Calu3 (cell line): ENCODE measurements at regions not wholly inside any gene's neighbourhood (a gene's known extent, or its start where the extent isn't known, plus 50 kb on each side); places are given as distances from the start of the nearest gene placed in this dataset.

ENCODE experiments used
- BruUV-seq: library from RNA; stranded (reverse); fragments of 400-500 nt; replicated peaks from 2 replicates; lab custom pipeline; 2021; lab: Mats Ljungman, UMichigan
- CTCF ChIA-PET: fragments of 300-600 bp; sonication (Branson Sonifier 250); formaldehyde crosslinking; loops from one replicate; lab custom pipeline; 2022; ENCODE audit warnings: antibody characterized with exemption; lab: Charles Lee
- DNase-seq: peaks from one replicate; pipeline ENCODE4 v3.0.0; 2022
- H3K27ac Mint-ChIP-seq: one replicate; pipeline ENCODE4 v1.8.0; 2022; ENCODE audit warnings: mixed read lengths; ENCODE audit not compliant: unreplicated experiment
- H3K27me3 Mint-ChIP-seq: one replicate; pipeline ENCODE4 v1.8.0; 2022; ENCODE audit warnings: mixed read lengths; ENCODE audit not compliant: unreplicated experiment
- H3K36me3 Mint-ChIP-seq: one replicate; pipeline ENCODE4 v1.8.0; 2022; ENCODE audit warnings: mild to moderate bottlenecking, moderate library complexity, mixed read lengths; ENCODE audit not compliant: insufficient read depth, unreplicated experiment
- H3K4me1 Mint-ChIP-seq: one replicate; pipeline ENCODE4 v1.8.0; 2022; ENCODE audit warnings: mild to moderate bottlenecking, low read depth, mixed read lengths; ENCODE audit not compliant: unreplicated experiment
- H3K4me3 Mint-ChIP-seq: one replicate; pipeline ENCODE4 v1.8.0; 2022; ENCODE audit warnings: mild to moderate bottlenecking, low read depth, moderate library complexity, mixed read lengths; ENCODE audit not compliant: unreplicated experiment
- H3K9me3 Mint-ChIP-seq: one replicate; pipeline ENCODE4 v1.8.0; 2022; ENCODE audit warnings: low read depth, mixed read lengths; ENCODE audit not compliant: unreplicated experiment
- intact Hi-C: fragments of 100-400 bp; cut with micrococcal nuclease; formaldehyde crosslinking; loops from one replicate; pipeline ENCODE4 v1.10.0; 2022; ENCODE audit not compliant: unreplicated experiment
- TF ChIP-seq, protein P1 (sequence below): fragments of 200-600 bp; IDR thresholded peaks from one replicate; pipeline ENCODE4 v1.8.0; 2022; ENCODE audit warnings: antibody characterized with exemption; ENCODE audit not compliant: unreplicated experiment

DNA sequence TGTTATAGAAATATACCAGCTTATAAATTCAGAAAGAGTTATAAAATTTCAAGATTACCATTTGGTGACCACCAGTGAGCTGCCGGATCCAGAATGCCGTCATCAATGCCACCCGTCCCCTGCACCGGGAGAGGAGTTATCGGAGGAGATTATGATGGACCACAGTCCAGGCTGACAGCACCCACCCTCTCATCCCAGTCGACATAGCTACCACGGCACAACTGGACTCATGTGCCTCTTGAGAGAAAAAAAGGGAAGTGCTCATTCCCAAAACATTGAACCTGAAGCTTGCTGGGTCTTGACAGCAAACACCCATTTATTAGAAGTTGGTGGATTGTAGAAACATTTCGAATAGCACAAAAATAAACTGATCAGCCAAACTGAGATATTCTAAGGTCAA lies 1331.5 kb downstream of the TBC1D22A start:
- H3K4me3 Mint-ChIP-seq: no peak overlapping the region
- no peak overlapping the region for H3K27ac Mint-ChIP-seq
- DNase-seq: no peak
- no peaks in the 10 kb centered on the region for H3K36me3 Mint-ChIP-seq
- no TSS peak for BruUV-seq
- no peaks in the 10 kb centered on the region for H3K4me1 Mint-ChIP-seq
- no peaks in the 10 kb centered on the region for H3K27me3 Mint-ChIP-seq
- CTCF ChIA-PET: no interaction called here
- TF ChIP-seq, protein P1, sequence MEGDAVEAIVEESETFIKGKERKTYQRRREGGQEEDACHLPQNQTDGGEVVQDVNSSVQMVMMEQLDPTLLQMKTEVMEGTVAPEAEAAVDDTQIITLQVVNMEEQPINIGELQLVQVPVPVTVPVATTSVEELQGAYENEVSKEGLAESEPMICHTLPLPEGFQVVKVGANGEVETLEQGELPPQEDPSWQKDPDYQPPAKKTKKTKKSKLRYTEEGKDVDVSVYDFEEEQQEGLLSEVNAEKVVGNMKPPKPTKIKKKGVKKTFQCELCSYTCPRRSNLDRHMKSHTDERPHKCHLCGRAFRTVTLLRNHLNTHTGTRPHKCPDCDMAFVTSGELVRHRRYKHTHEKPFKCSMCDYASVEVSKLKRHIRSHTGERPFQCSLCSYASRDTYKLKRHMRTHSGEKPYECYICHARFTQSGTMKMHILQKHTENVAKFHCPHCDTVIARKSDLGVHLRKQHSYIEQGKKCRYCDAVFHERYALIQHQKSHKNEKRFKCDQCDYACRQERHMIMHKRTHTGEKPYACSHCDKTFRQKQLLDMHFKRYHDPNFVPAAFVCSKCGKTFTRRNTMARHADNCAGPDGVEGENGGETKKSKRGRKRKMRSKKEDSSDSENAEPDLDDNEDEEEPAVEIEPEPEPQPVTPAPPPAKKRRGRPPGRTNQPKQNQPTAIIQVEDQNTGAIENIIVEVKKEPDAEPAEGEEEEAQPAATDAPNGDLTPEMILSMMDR: no peak
- peaks cover 10% of the 10 kb centered on the region for H3K9me3 Mint-ChIP-seq
- intact Hi-C loops: no loop called here

DNA sequence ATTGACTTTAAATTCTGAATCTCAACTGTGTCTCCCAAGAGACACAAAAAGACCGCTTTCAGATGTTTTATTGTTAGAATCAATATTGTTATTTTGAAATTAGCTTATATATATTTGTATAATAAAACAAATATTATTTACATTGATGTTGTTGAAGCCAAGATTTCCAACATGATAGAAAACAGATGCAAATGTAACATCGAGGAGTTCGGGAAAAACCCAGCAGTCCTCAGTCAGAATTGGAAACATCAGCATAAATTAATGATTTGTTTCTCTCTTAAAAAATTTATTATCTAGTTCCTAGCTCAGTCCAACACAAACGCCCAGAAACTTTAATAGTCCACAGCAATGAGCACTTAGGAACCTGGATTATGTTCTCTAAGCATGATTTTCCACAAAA lies 1330.4 kb downstream of the TBC1D22A start:
- CTCF ChIA-PET: no interaction called here
- no peak overlapping the region for H3K27ac Mint-ChIP-seq
- no peaks in the 10 kb centered on the region for H3K27me3 Mint-ChIP-seq
- no peaks in the 10 kb centered on the region for H3K36me3 Mint-ChIP-seq
- DNase-seq: no peak
- H3K9me3 Mint-ChIP-seq: peaks cover 10% of the 10 kb centered on the region
- TF ChIP-seq, protein P1: no peak
- no peaks in the 10 kb centered on the region for H3K4me1 Mint-ChIP-seq
- no peak overlapping the region for H3K4me3 Mint-ChIP-seq
- BruUV-seq: no TSS peak
- intact Hi-C loops: no loop called here

DNA sequence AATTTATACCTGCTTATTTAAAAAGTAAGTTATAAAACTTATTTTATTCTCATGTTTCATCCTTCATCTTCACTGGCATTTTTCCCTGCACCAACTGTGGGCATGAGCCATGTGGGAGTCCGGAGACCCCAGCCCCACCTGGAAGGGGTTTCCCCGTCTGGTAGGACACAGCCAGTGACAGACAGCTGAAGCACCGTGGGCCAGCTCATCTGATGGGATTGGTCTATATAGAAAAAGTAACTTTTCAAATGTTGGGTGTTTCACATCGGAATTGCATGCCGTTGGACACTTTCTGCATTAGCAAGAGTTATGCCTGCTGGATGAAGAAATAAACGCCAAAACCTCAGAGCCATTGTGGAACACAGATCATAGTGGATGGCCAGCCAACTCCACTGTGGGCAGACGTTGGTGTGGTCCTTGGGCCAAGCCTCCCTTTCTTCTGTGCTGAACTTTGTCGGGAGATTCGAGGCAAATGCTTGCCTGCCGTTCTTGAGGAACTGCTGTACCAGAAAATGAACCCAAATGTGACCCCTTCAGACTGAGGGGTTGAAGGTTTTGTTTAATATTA lies 1329.3 kb downstream of the TBC1D22A start:
- Mint-ChIP-seq H3K4me1 (no peaks in the 10 kb centered on the region), H3K4me3 (no peak overlapping the region), H3K36me3 (no peaks in the 10 kb centered on the region), H3K27me3 (no peaks in the 10 kb centered on the region), H3K9me3 (peaks cover 10% of the 10 kb centered on the region), H3K27ac (no peak overlapping the region)
- BruUV-seq: no TSS peak
- intact Hi-C loops: no loop called here
- CTCF ChIA-PET: no interaction called here
- DNase-seq: no peak
- TF ChIP-seq, protein P1: no peak

DNA sequence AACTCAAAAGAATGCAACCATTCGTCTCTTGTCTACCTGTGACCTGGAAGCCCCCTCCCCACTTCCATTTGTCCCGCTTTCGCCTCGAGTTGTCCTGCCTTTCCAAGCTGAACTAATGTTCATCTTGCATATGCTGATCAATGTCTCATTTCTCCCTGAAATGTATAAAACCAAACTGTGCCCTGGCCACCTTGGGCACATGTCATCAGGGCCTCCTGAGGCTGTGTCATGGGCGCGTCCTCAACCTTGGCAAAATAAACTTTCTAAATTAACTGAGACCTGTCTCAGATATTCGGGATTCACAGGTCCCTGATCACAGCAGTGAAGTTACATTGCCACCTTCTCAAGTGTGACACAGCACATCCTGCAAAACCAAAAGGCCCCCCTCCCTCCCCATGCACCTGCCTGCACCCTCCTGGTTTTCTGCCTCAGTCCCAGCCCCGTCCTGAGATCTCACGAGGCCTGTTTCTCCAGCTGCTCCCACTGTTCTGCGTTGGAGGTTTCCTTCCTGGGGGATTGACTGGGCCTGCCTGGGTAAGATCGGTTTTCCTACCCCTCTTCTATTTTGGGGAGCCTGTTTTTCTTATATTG lies 1328.7 kb downstream of the TBC1D22A start:
- Mint-ChIP-seq H3K27ac (no peak overlapping the region), H3K27me3 (no peaks in the 10 kb centered on the region), H3K4me1 (no peaks in the 10 kb centered on the region), H3K36me3 (no peaks in the 10 kb centered on the region), H3K4me3 (no peak overlapping the region), H3K9me3 (peaks cover 10% of the 10 kb centered on the region)
- intact Hi-C loops: no loop called here
- CTCF ChIA-PET: no interaction called here
- no peak for DNase-seq
- no TSS peak for BruUV-seq
- TF ChIP-seq, protein P1: no peak
